ENCODE measurements at regions not wholly inside any gene's neighbourhood (a gene's known extent, or its start where the extent isn't known, plus 50 kb on each side); places are given as distances from the start of the nearest gene placed in this dataset.

- TF ChIP-seq POLR2A (IDR thresholded peaks at IDR 0.05; ENCODE audit: low read depth, low read length), result no peak
- TF ChIP-seq POLR2AphosphoS5 (IDR thresholded peaks at IDR 0.05; ENCODE audit: low read depth, low read length), result no peak
- TF ChIP-seq PAX5 (IDR thresholded peaks at IDR 0.05; ENCODE audit: insufficient read depth, low read length, severe bottlenecking), result no peak
- no peak for TF ChIP-seq TAF1 (IDR thresholded peaks at IDR 0.05; ENCODE audit: low read depth, low read length)
- no peak for TF ChIP-seq SPI1 (IDR thresholded peaks at IDR 0.05; ENCODE audit: low read depth, low read length)
Observed at GRCh38 chr5:74073257-74073656, 447.3 kb downstream of the ARHGEF28 start.

Measured in GM12891 (cell line).